ENCODE measurements at regions not wholly inside any gene's neighbourhood (a gene's known extent, or its start where the extent isn't known, plus 50 kb on each side); places are given as distances from the start of the nearest gene placed in this dataset.

- H3K27ac ChIP-seq (ENCODE audit: low read depth, low read length): no peak overlapping the region
- WGBS, 2 experiments (ENCODE audit: insufficient coverage in 1 of 2, insufficient read length in 1 of 2): 0 to 5% methylated on average over 2 to 31 of the region's 31 CpGs
- H3K9me3 ChIP-seq (ENCODE audit: control insufficient read depth, low read length): no peaks in the 10 kb centered on the region
- H3K27me3 ChIP-seq (ENCODE audit: control insufficient read depth, insufficient read depth, low read length, poor library complexity, severe bottlenecking): peaks cover 8% of the 10 kb centered on the region
- peak overlapping the region; percentile 42 for H3K27ac Mint-ChIP-seq
- H3K9me3 Mint-ChIP-seq: no peaks in the 10 kb centered on the region
- TF ChIP-seq CTCF (conservative IDR thresholded peaks at IDR 0.05): no peak
- H3K4me1 ChIP-seq (ENCODE audit: control insufficient read depth, insufficient read depth, low read length): peaks cover 4% of the 10 kb centered on the region
- no peak overlapping the region for H3K9ac ChIP-seq (ENCODE audit: extremely low read depth, low read length, poor library complexity, severe bottlenecking)
- no peaks in the 10 kb centered on the region for H3K36me3 Mint-ChIP-seq (ENCODE audit: low read depth)
- H3K36me3 ChIP-seq (ENCODE audit: control insufficient read depth, insufficient read depth, low read length): no peaks in the 10 kb centered on the region
- no peaks in the 10 kb centered on the region for H3K27me3 Mint-ChIP-seq (ENCODE audit: insufficient read depth)
- peak overlapping the region; percentile 66 for H3K4me3 Mint-ChIP-seq
- peaks cover 15% of the 10 kb centered on the region for H3K4me1 Mint-ChIP-seq
- H3K4me3 ChIP-seq (ENCODE audit: low read length): peak overlapping the region; percentile 53
- peak; percentile 86 for DNase-seq
Measured at GRCh38 chr6:7052443-7053011, 55.2 kb upstream of the RREB1 start.

- TF ChIP-seq CTCF (conservative IDR thresholded peaks at IDR 0.05): no peak
- DNase-seq: peak; percentile 68
- Mint-ChIP-seq H3K9me3 (no peaks in the 10 kb centered on the region), H3K27me3 (ENCODE audit: insufficient read depth) (peaks cover 2% of the 10 kb centered on the region), H3K4me1 (peaks cover 15% of the 10 kb centered on the region), H3K4me3 (peak overlapping the region; percentile 66), H3K27ac (peak overlapping the region; percentile 42), H3K36me3 (ENCODE audit: low read depth) (no peaks in the 10 kb centered on the region)
- Histone ChIP-seq H3K9ac (ENCODE audit: extremely low read depth, low read length, poor library complexity, severe bottlenecking) (no peak overlapping the region), H3K4me1 (ENCODE audit: control insufficient read depth, insufficient read depth, low read length) (peaks cover 4% of the 10 kb centered on the region), H3K9me3 (ENCODE audit: control insufficient read depth, low read length) (no peaks in the 10 kb centered on the region), H3K36me3 (ENCODE audit: control insufficient read depth, insufficient read depth, low read length) (no peaks in the 10 kb centered on the region), H3K4me3 (ENCODE audit: low read length) (peak overlapping the region; percentile 53), H3K27me3 (ENCODE audit: control insufficient read depth, insufficient read depth, low read length, poor library complexity, severe bottlenecking) (peaks cover 8% of the 10 kb centered on the region), H3K27ac (ENCODE audit: low read depth, low read length) (no peak overlapping the region)
- WGBS, 2 experiments (ENCODE audit: insufficient coverage in 1 of 2, insufficient read length in 1 of 2): 35 to 71% methylated on average over 1 to 5 of the region's 5 CpGs
Measured at GRCh38 chr6:7053125-7053774, 54.5 kb upstream of the RREB1 start.
